PC-3 (cell line): ENCODE measurements at regions not wholly inside any gene's neighbourhood (a gene's known extent, or its start where the extent isn't known, plus 50 kb on each side); places are given as distances from the start of the nearest gene placed in this dataset.
"Not testable (repeated sequence)": the region's sequence is repeated elsewhere in the genome, so short reads cannot be mapped to it uniquely, and the experiment has no call there.

Source experiments
- ATAC-seq: fragments of 200-7000 bp; cut with Tn5 transposase; 2 replicates; pipeline ENCODE4 v1.9.1; 2020; ENCODE audit warnings: mild to moderate bottlenecking, moderate library complexity
- BruUV-seq: library from RNA; stranded (reverse); fragments of 400-500 nt; replicated peaks from 2 replicates; lab custom pipeline; 2021; lab: Mats Ljungman, UMichigan
- CTCF ChIA-PET: fragments of 300-600 bp; sonication (Branson Sonifier 250); formaldehyde crosslinking; loops from one replicate; lab custom pipeline; 2022; ENCODE audit warnings: antibody characterized with exemption; lab: Charles Lee
- POLR2A ChIA-PET: fragments of 300-600 bp; sonication (Branson Sonifier 250); formaldehyde crosslinking; loops from one replicate; lab custom pipeline; 2022; ENCODE audit warnings: antibody characterized with exemption; ENCODE audit not compliant: unreplicated experiment; lab: Charles Lee
- DNase-seq: peaks from one replicate; pipeline ENCODE4 v3.0.0-alpha.2; 2015
- H2AFZ ChIP-seq: fragments of 300-600 bp; sonication (generic); 2 replicates; pipeline ENCODE4 v1.6.0; 2016; ENCODE audit warnings: antibody characterized with exemption, low read length
- H3F3A ChIP-seq: fragments of 300-600 bp; sonication (generic); one replicate; pipeline ENCODE4 v1.6.0; 2017; ENCODE audit warnings: antibody characterized with exemption, low read length, control low read depth, mild to moderate bottlenecking; ENCODE audit not compliant: unreplicated experiment
- H3K27ac ChIP-seq: fragments of 300-600 bp; sonication (generic); 2 replicates; pipeline ENCODE4 v1.5.1; 2016; ENCODE audit warnings: mild to moderate bottlenecking, low read length
- H3K27me3 ChIP-seq: fragments of 300-600 bp; sonication (generic); 2 replicates; pipeline ENCODE4 v1.6.1; 2016; ENCODE audit warnings: low read length, mixed read lengths
- H3K36me3 ChIP-seq: fragments of 300-600 bp; sonication (generic); 2 replicates; pipeline ENCODE4 v1.6.1; 2016; ENCODE audit warnings: low read depth, mixed run types, low read length, mixed read lengths
- H3K4me1 ChIP-seq: fragments of 300-600 bp; sonication (generic); 2 replicates; pipeline ENCODE4 v1.5.1; 2016; ENCODE audit warnings: low read length; ENCODE audit not compliant: insufficient read depth
- H3K4me2 ChIP-seq: fragments of 300-600 bp; sonication (generic); 2 replicates; pipeline ENCODE4 v1.6.0; 2016; ENCODE audit warnings: low read length
- H3K4me3 ChIP-seq: fragments of 300-600 bp; sonication (generic); 2 replicates; pipeline ENCODE4 v1.5.1; 2016; ENCODE audit warnings: mild to moderate bottlenecking, low read length, mixed read lengths
- H3K79me2 ChIP-seq: fragments of 300-600 bp; sonication (generic); 2 replicates; pipeline ENCODE4 v1.6.1; 2017; ENCODE audit warnings: low read length, mixed read lengths
- H3K9ac ChIP-seq: fragments of 300-600 bp; sonication (generic); 2 replicates; pipeline ENCODE4 v1.6.0; 2016; ENCODE audit warnings: mild to moderate bottlenecking, low read length
- H3K9me2 ChIP-seq: fragments of 300-600 bp; sonication (generic); replicated peaks from 2 replicates; pipeline ENCODE4 v1.6.1; 2016; ENCODE audit warnings: mixed run types, low read length, mixed read lengths
- H3K9me3 ChIP-seq: fragments of 300-600 bp; sonication (generic); 2 replicates; pipeline ENCODE4 v1.6.1; 2016; ENCODE audit warnings: low read length, mixed read lengths
- H4K20me1 ChIP-seq: fragments of 300-600 bp; sonication (generic); 2 replicates; pipeline ENCODE4 v1.6.1; 2016; ENCODE audit warnings: low read length, mixed read lengths
- CTCF ChIP-seq: fragments of 300-600 bp; sonication (generic); conservative IDR thresholded peaks from 2 replicates; pipeline ENCODE4 v1.5.1; 2017; ENCODE audit warnings: antibody characterized with exemption, low read depth, mild to moderate bottlenecking, low read length
- EZH2 ChIP-seq: fragments of 300-600 bp; sonication (generic); IDR thresholded peaks from one replicate; pipeline ENCODE4 v1.6.1; 2017; ENCODE audit warnings: antibody characterized with exemption, mild to moderate bottlenecking, low read length; ENCODE audit not compliant: unreplicated experiment
- EZH2phosphoT487 ChIP-seq: fragments of 300-600 bp; sonication (generic); IDR thresholded peaks from 2 replicates; pipeline ENCODE4 v1.6.1; 2018; ENCODE audit warnings: mild to moderate bottlenecking, antibody characterized with exemption, low read length, borderline replicate concordance
- intact Hi-C: fragments of 100-400 bp; cut with micrococcal nuclease; formaldehyde crosslinking; loops from 2 replicates; pipeline ENCODE4 v1.9.0; 2023

DNA sequence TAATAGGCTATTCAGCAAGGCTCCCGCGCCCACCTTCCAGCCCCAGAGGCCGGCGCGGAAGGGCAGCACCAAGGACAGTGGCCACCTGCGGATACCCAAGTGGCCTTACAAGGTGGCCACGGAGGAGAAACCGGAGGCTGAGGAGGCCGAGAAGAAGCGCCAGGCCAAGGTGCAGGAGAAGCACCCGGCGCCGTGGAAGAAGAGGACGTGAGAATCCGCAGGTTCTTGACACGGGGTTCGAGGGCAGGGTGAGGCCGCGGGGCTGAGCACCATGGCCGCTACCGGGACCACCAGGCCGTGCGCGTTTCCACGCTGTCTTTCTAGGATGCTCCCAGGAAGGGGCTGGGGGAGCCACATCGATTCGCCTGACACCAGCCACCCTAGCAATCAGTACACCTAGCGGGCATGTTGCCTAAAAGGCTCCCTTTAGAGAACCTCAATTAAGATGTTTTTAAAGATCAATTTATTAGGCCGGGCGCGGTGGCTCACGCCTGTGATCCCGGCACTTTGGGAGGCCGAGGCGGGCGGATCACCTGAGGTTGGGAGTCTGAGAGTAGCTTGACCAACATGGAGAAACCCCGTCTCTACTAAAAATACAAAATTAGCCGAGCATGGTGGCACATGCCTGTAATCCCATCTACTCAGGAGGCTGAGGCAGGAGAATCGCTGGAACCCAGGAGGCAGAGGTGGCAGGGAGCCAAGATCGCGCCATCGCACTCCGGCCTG, 134.3 kb upstream of the OR4C13 start:
- H3F3A ChIP-seq, H2AFZ ChIP-seq, H3K36me3 ChIP-seq, H3K27ac ChIP-seq, H3K9me2 ChIP-seq, ATAC-seq, H3K9me3 ChIP-seq, CTCF ChIA-PET, H3K4me1 ChIP-seq, H3K4me3 ChIP-seq, H3K4me2 ChIP-seq, H3K9ac ChIP-seq, BruUV-seq, intact Hi-C loops, DNase-seq, H3K27me3 ChIP-seq, H4K20me1 ChIP-seq, H3K79me2 ChIP-seq, POLR2A ChIA-PET: not testable (repeated sequence)

- intact Hi-C loops, H3K4me3 ChIP-seq, H3K4me2 ChIP-seq, H3K79me2 ChIP-seq, H4K20me1 ChIP-seq, H3K9me3 ChIP-seq, BruUV-seq, H3K9me2 ChIP-seq, H3K36me3 ChIP-seq, H3K27me3 ChIP-seq, H2AFZ ChIP-seq, H3K9ac ChIP-seq, H3K27ac ChIP-seq, DNase-seq, H3K4me1 ChIP-seq, H3F3A ChIP-seq, ATAC-seq, POLR2A ChIA-PET, CTCF ChIA-PET: not testable (repeated sequence)
These were observed 129.0 kb upstream of the OR4C13 start for GRCh38 chr11:49823188-49823587.

DNA sequence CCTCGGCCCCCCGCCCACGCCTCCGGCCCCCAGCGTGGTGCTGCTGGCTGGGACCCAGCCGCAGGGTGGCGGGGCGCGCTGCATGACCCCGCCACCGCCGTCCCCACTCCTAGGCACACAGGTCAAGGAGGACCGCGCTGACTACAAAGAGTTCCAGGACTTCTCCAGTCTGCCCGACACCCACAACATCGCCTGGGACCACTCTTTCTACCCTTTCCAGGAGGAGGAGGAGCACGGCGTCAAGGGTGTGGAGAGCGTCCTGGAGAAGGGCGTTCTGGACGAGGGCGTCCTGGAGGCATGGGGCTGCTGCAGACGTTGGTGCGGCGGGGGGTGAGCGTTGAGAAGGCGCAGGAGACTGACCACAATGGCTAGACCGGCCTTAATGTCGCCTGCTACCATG, 101.7 kb upstream of the OR4C13 start:
- H3K4me1 ChIP-seq, intact Hi-C loops, H3K9me2 ChIP-seq, H3K4me3 ChIP-seq, H3K9me3 ChIP-seq, DNase-seq, H3K27ac ChIP-seq, H3K27me3 ChIP-seq, H3F3A ChIP-seq, BruUV-seq, H3K9ac ChIP-seq, CTCF ChIA-PET, H3K79me2 ChIP-seq, H4K20me1 ChIP-seq, POLR2A ChIA-PET, H3K36me3 ChIP-seq, H2AFZ ChIP-seq, ATAC-seq, H3K4me2 ChIP-seq: not testable (repeated sequence)

DNA sequence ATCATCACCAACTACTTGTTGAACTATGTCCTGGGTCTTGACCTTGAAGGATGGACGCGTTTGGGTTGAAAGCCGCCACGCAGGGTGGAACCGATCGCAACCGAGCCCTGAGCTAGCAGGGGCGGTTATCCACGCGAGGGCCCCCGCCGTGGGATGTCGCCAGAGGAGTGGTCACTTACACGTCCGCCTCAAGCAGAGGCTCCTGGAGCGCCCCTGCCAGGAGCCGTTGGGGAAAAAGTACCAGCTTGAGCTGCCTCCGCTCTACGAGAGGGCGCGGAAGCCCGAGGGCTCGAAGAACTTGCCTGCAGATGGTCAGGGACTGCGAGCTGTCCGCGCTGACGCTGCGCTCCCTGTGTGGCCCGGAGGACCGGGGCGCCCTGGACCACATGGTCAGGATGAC, 100.7 kb upstream of the OR4C13 start:
- H3F3A ChIP-seq: no peaks in the 10 kb centered on the region
- no peak overlapping the region for H2AFZ ChIP-seq
- DNase-seq (no peak), ATAC-seq (no peak)
- no TSS peak for BruUV-seq
- H3K79me2 ChIP-seq: no peaks in the 10 kb centered on the region
- no peak overlapping the region for H3K9ac ChIP-seq
- no peaks in the 10 kb centered on the region for H4K20me1 ChIP-seq
- CTCF ChIA-PET: no interaction called here
- no peak overlapping the region for H3K27ac ChIP-seq
- H3K4me2 ChIP-seq: no peak overlapping the region
- no peak overlapping the region for H3K4me3 ChIP-seq
- H3K27me3 ChIP-seq: no peaks in the 10 kb centered on the region
- H3K9me3 ChIP-seq: no peaks in the 10 kb centered on the region
- POLR2A ChIA-PET: no interaction called here
- intact Hi-C loops: no loop called here
- no peaks in the 10 kb centered on the region for H3K9me2 ChIP-seq
- TF ChIP-seq EZH2: no peak
- no peak for TF ChIP-seq CTCF
- no peak for TF ChIP-seq EZH2phosphoT487
- no peaks in the 10 kb centered on the region for H3K4me1 ChIP-seq
- no peaks in the 10 kb centered on the region for H3K36me3 ChIP-seq
